ENCODE measurements at regions not wholly inside any gene's neighbourhood (a gene's known extent, or its start where the extent isn't known, plus 50 kb on each side); places are given as distances from the start of the nearest gene placed in this dataset.

GRCh38 chr10:75294031-75294437 is 58.3 kb upstream of the COMTD1 start:
- ATAC-seq: no peak

- ATAC-seq: no peak
Observed at GRCh38 chr10:75293446-75293820, 57.7 kb upstream of the COMTD1 start.

- no peak for ATAC-seq
Observed at GRCh38 chr10:75292794-75293445, 57.2 kb upstream of the COMTD1 start.

- ATAC-seq: no peak
Observed at GRCh38 chr10:75291805-75292204, 56.0 kb upstream of the COMTD1 start.

- no peak for ATAC-seq
Observed at GRCh38 chr10:75288140-75288711, 52.5 kb upstream of the COMTD1 start.

- no peak for ATAC-seq
Observed at GRCh38 chr10:75287697-75288096, 51.9 kb upstream of the COMTD1 start.

GRCh38 chr10:75286901-75287300 is 51.1 kb upstream of the COMTD1 start:
- no peak for ATAC-seq

Data from activated CD4-positive, CD25-positive, alpha-beta regulatory T cell treated with anti-CD3 and anti-CD28 coated beads, Interleukin-2, amount 50 U/mL, for 24 hours (primary cell).